ENCODE measurements at regions not wholly inside any gene's neighbourhood (a gene's known extent, or its start where the extent isn't known, plus 50 kb on each side); places are given as distances from the start of the nearest gene placed in this dataset.
A peak's percentile ranks its signal among the peaks of the same experiment; 100 is the strongest.

- DNase-seq (ENCODE audit: low read depth) = peak; percentile 45
These were observed 68.5 kb upstream of the RAI14 start for GRCh38 chr5:34587355-34588241.

- no peak for DNase-seq (ENCODE audit: low read depth)
These were observed 66.3 kb upstream of the RAI14 start for GRCh38 chr5:34589832-34590231.

GRCh38 chr5:34591723-34592122 is 64.4 kb upstream of the RAI14 start:
- no peak for DNase-seq (ENCODE audit: low read depth)

- no peak for DNase-seq (ENCODE audit: low read depth)
These were observed 58.8 kb upstream of the RAI14 start for GRCh38 chr5:34597034-34598027.

GRCh38 chr5:34598177-34598794 is 57.8 kb upstream of the RAI14 start:
- DNase-seq (ENCODE audit: low read depth) = peak; percentile 87

- no peak for DNase-seq (ENCODE audit: low read depth)
These were observed 56.5 kb upstream of the RAI14 start for GRCh38 chr5:34599471-34600117.

- DNase-seq (ENCODE audit: low read depth) = no peak
These were observed 56.0 kb upstream of the RAI14 start for GRCh38 chr5:34600118-34600493.

GRCh38 chr5:34603378-34603777 is 52.8 kb upstream of the RAI14 start:
- DNase-seq (ENCODE audit: low read depth) = no peak

- DNase-seq (ENCODE audit: low read depth) = no peak
These were observed 51.9 kb upstream of the RAI14 start for GRCh38 chr5:34604119-34604675.

- no peak for DNase-seq (ENCODE audit: low read depth)
These were observed 50.0 kb upstream of the RAI14 start for GRCh38 chr5:34606101-34606500.
